Natural killer cell treated with Interleukin-12 subunit alpha and Interleukin-12 subunit beta and Interleukin-15 and Interleukin-18, amount 100 ng/mL, for 72 hours (primary cell): ENCODE measurements at regions not wholly inside any gene's neighbourhood (a gene's known extent, or its start where the extent isn't known, plus 50 kb on each side); places are given as distances from the start of the nearest gene placed in this dataset.

ENCODE experiments used
- ATAC-seq, 2 donors: fragments of 150-1000 bp; cut with Tn5 transposase in 1 of 2; sonication (Bioruptor Pico), chemical (Tn5 transposase) in 1 of 2; 2 replicates each; pipeline ENCODE4 v1.10.0; 2021
- DNase-seq: peaks from one replicate; pipeline ENCODE4 v3.0.0; 2022; ENCODE audit warnings: low spot score
- H3K27ac Mint-ChIP-seq, 2 donors: 1 replicate in 1 of 2; 2 replicates in 1 of 2; pipeline ENCODE4 v1.8.0; 2022; ENCODE audit warnings: mixed read lengths in 2 of 2, mild to moderate bottlenecking in 1 of 2, moderate library complexity in 1 of 2
- H3K27me3 Mint-ChIP-seq, 2 donors: 1 replicate in 1 of 2; 2 replicates in 1 of 2; pipeline ENCODE4 v1.8.0; 2022; ENCODE audit warnings: mixed read lengths in 2 of 2
- H3K36me3 Mint-ChIP-seq: one replicate; pipeline ENCODE4 v1.8.0; 2022; ENCODE audit warnings: mixed read lengths
- H3K4me1 Mint-ChIP-seq, 2 donors: 1 replicate in 1 of 2; 2 replicates in 1 of 2; pipeline ENCODE4 v1.8.0; 2022; ENCODE audit warnings: low read depth in 2 of 2, mixed read lengths in 2 of 2, mild to moderate bottlenecking in 1 of 2
- H3K4me3 Mint-ChIP-seq: one replicate; pipeline ENCODE4 v1.8.0; 2022; ENCODE audit warnings: mixed read lengths
- H3K9me3 Mint-ChIP-seq: 2 replicates; pipeline ENCODE4 v1.8.0; 2022; ENCODE audit warnings: mixed read lengths

DNA sequence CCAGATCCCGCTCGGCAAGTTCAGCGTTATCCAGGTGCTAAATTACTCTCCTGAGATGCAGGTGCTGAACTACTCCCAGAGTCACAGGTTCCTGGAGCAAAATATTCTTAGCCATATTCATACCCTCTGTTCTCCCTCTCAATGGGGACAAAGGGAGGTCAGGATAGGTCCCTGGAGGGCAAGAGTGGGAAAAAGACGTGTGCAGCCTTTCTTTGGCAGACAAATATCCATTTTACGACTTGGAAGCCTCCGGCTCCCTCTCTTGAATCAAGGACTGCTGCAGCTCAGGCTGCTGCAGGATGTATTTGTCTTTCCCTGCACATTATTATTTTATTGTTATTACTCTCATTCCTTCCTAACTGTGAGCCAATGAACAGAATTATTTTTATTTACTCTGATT lies 590.2 kb downstream of the NR2F1-AS1 start:
- Mint-ChIP-seq H3K27me3 (no peaks in the 10 kb centered on the region), H3K27ac (no peak overlapping the region), H3K9me3 (peaks cover 16% of the 10 kb centered on the region), H3K36me3 (no peaks in the 10 kb centered on the region), H3K4me3 (no peak overlapping the region), H3K4me1 (no peaks in the 10 kb centered on the region)
- DNase-seq = no peak
- no peak for ATAC-seq

DNA sequence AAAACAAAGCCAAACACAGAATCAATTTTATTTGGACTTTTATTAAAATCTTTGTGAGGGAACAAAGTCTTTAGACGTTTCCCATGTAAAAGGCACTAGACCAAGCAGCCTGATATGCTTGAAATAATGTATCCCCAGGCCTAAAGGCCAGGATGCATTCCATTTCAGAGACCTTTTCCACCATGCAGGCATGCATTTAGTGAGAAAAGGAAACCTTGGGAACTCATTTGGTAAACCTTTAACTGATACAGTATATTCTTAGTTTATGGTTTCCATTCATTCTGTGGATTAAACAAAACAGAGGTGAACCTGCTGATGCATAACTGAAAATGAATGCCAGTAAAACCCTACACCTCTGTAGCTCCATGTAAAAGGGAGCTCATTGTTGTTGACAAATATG lies 600.0 kb downstream of the NR2F1-AS1 start:
- Mint-ChIP-seq H3K4me1 (no peaks in the 10 kb centered on the region), H3K36me3 (no peaks in the 10 kb centered on the region), H3K27me3 (no peaks in the 10 kb centered on the region), H3K4me3 (no peak overlapping the region), H3K27ac (no peak overlapping the region), H3K9me3 (peaks cover 21% of the 10 kb centered on the region)
- no peak for DNase-seq
- no peak for ATAC-seq

DNA sequence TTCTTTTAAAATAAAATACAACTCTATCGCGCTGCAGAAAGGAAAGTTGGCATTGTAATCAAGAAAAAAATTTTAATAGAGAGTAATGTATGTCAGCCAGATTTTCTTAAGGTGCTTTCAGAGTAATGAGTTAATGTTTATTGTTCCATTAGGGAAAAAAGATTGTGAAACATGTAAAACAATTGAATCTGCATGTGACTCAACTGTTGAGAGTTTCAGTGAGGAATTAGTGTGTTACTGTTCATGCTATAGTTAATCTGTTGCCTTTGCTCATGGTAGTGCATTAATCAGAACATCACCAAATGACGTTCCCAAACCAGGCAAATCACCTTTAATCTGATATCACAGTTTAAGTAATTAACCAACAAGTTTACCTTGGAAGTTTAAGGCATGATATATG lies 600.5 kb downstream of the NR2F1-AS1 start:
- peaks cover 21% of the 10 kb centered on the region for H3K9me3 Mint-ChIP-seq
- no peak overlapping the region for H3K27ac Mint-ChIP-seq
- H3K4me1 Mint-ChIP-seq = no peaks in the 10 kb centered on the region
- no peaks in the 10 kb centered on the region for H3K27me3 Mint-ChIP-seq
- H3K4me3 Mint-ChIP-seq = no peak overlapping the region
- DNase-seq (no peak), ATAC-seq (no peak)
- no peaks in the 10 kb centered on the region for H3K36me3 Mint-ChIP-seq

DNA sequence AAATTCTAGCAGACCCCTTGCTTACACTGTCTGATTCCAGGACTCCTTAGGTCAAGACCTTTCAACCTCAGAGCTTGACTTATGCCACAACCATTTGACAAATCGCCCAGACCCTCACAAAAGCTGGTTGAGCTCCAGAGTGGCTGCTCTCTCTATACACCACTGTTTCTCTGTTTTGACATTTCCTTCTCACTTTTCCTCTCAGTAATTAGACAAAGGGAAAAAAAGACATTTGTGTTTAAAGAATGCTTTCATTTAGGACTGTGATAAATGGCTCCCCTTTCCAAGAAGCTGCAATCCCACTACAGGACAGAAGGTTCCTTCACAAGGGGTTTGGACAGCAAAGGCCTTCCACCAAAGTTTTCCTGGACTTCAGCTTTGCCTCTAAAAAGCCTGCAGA lies 601.3 kb downstream of the NR2F1-AS1 start:
- no peak for DNase-seq
- H3K9me3 Mint-ChIP-seq = peaks cover 20% of the 10 kb centered on the region
- H3K4me1 Mint-ChIP-seq = no peaks in the 10 kb centered on the region
- H3K4me3 Mint-ChIP-seq = no peak overlapping the region
- no peaks in the 10 kb centered on the region for H3K36me3 Mint-ChIP-seq
- no peaks in the 10 kb centered on the region for H3K27me3 Mint-ChIP-seq
- no peak for ATAC-seq
- no peak overlapping the region for H3K27ac Mint-ChIP-seq

DNA sequence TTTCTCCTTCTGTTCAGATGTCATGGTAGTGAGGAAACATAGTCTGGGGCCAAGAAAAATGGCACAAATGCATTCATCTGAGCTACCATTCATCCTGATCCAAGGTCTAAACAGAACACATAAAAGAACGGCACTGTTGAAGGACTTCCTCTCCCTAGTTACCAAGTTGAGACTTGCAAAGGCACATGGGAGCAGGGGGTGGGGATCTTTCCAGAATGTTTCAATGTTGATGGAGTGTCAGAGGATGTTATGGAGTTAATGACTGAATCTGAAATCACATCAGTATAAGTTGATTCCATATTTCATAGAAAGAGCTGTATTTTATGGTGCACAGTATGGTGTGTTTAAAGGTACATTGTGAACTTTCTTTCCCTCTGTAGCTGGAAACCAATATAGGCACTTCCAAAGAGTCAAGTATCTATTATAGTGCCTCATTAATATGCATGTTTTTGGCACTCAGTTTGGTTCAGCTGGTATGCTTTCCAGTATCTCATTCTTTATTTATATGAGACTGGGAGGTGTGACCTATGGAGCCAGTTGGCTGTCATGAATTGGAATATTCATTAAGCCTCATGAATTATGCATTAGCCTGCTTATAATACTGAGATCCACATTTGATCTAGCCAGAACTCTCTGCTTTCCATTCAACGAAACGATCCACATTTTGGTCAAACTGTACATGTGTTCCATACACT lies 603.0 kb downstream of the NR2F1-AS1 start:
- no peaks in the 10 kb centered on the region for H3K4me1 Mint-ChIP-seq
- H3K4me3 Mint-ChIP-seq = no peak overlapping the region
- peaks cover 9% of the 10 kb centered on the region for H3K9me3 Mint-ChIP-seq
- no peak for ATAC-seq
- DNase-seq = no peak
- no peaks in the 10 kb centered on the region for H3K27me3 Mint-ChIP-seq
- H3K36me3 Mint-ChIP-seq = no peaks in the 10 kb centered on the region
- H3K27ac Mint-ChIP-seq = no peak overlapping the region

DNA sequence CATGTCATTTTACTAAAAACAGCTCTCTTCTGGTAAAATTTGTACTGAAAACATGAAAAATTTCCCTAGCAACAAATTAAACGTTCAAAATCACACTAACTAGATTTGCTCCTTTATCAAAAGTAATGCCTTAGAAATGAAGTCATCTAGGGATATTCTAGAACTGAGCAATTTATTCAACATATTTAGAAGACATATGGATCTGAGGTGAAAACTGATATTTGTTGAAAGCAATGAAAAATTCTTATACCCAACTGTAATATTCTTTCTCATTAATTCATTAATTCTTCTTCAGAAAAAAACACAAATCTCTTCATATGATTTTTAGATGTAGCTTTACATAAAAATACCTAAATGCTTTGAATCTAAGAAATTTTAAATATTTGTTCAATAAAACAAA lies 604.9 kb downstream of the NR2F1-AS1 start:
- Mint-ChIP-seq H3K4me3 (no peak overlapping the region), H3K9me3 (peaks cover 9% of the 10 kb centered on the region), H3K27ac (no peak overlapping the region), H3K4me1 (no peaks in the 10 kb centered on the region), H3K36me3 (peaks cover 3% of the 10 kb centered on the region), H3K27me3 (no peaks in the 10 kb centered on the region)
- ATAC-seq (no peak), DNase-seq (no peak)

DNA sequence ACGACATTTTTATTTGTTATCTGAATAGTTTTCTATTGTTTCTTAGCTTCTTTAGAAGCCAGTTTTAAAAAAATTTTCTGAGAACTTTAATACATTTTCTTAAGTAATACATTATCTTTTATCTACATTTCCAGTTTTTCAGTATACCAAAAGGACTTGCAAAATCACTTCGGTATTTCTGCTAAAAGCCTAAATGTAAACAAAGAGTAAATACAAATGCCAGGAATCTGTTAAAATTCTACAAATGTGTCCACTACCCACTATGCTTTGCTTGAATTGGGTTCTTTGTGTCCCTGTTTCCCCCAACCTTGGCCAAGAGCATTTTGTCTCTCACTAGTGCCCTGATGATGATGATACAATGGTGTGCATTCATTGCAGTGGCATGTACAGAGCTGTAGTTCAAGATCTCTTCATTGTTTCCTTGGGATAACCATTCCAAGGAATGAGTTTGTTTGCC lies 611.2 kb downstream of the NR2F1-AS1 start:
- Mint-ChIP-seq H3K36me3 (peaks cover 5% of the 10 kb centered on the region), H3K9me3 (peaks cover 10% of the 10 kb centered on the region), H3K27me3 (no peaks in the 10 kb centered on the region), H3K4me3 (no peak overlapping the region), H3K4me1 (no peaks in the 10 kb centered on the region), H3K27ac (no peak overlapping the region)
- DNase-seq (no peak), ATAC-seq (no peak)

DNA sequence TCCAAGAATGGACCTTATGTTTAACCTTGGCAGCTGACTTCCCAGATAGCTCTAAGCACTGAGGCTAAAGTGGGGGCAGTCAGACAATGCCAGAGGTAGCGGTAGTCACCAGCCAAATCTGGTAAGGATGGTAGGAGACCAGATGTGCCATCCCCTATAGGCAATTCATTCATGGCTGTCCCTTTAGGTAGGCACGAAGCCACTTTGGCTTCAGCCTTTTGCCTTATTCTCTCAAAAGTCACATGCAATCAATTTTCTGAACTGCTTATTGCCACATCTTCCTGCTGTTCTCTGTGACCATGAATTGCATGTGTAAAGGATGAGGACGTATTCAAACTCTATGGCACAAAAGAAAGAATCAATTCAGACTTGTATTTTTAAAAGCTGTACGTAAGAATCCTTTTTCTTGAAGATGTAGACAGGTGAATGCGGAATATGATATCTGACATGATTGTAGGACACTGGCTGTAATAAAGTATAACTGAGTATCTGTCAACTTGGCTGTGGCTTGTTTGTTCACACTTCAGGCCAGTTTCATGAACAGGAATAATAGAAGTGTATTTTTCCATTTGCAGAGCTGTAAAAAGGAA lies 611.7 kb downstream of the NR2F1-AS1 start:
- Mint-ChIP-seq H3K9me3 (peaks cover 10% of the 10 kb centered on the region), H3K36me3 (peaks cover 5% of the 10 kb centered on the region)
- no peak for ATAC-seq

DNA sequence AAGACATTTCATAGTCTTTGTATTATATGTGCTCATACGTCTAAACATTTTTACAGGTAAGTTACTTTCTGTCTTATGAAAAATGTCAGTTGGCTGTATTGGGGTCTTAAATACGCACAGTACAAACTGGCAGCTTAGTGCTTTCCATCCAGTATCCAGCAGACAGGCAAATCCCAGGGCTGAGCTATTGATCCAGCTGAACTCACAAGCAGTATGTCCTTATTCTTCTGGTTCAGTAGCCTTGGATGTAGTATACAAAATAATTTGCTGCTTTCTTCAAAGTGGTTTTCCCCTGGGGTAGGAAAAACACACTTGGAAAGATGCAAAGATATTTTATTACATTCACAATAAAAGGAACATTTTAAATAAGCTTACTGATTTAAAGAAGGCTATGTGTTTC lies 617.2 kb downstream of the NR2F1-AS1 start:
- no peak for ATAC-seq
- Mint-ChIP-seq H3K4me3 (no peak overlapping the region), H3K27ac (no peak overlapping the region), H3K4me1 (no peaks in the 10 kb centered on the region), H3K9me3 (peaks cover 13% of the 10 kb centered on the region), H3K27me3 (no peaks in the 10 kb centered on the region), H3K36me3 (no peaks in the 10 kb centered on the region)
- DNase-seq = no peak

More for the DNA sequence above, 611.7 kb downstream of the NR2F1-AS1 start:
- Mint-ChIP-seq H3K27me3 (no peaks in the 10 kb centered on the region), H3K4me1 (no peaks in the 10 kb centered on the region), H3K4me3 (no peak overlapping the region), H3K27ac (no peak overlapping the region)
- DNase-seq = no peak

DNA sequence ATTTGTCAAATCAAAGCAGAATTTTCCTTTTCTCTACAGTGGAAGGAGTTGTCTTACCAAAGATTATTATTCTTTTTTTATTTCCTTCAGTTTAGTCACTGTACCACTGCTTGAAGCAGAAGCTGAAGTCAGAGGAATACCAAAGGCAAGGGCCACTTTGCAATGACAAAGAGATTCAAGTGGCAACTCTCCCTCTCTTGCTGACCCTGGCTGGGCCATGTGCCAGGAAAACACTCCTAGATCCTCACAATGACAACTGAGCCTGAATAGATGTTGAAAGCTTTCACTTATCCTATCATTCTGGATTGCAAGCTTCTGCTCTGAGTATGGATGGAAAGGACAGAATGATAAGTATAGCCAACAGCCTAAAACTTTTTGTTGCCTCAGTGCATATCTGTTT lies 618.3 kb downstream of the NR2F1-AS1 start:
- H3K4me1 Mint-ChIP-seq = no peaks in the 10 kb centered on the region
- no peak for ATAC-seq
- H3K36me3 Mint-ChIP-seq = no peaks in the 10 kb centered on the region
- DNase-seq = no peak
- H3K27ac Mint-ChIP-seq = no peak overlapping the region
- no peaks in the 10 kb centered on the region for H3K27me3 Mint-ChIP-seq
- H3K9me3 Mint-ChIP-seq = peaks cover 14% of the 10 kb centered on the region
- no peak overlapping the region for H3K4me3 Mint-ChIP-seq

DNA sequence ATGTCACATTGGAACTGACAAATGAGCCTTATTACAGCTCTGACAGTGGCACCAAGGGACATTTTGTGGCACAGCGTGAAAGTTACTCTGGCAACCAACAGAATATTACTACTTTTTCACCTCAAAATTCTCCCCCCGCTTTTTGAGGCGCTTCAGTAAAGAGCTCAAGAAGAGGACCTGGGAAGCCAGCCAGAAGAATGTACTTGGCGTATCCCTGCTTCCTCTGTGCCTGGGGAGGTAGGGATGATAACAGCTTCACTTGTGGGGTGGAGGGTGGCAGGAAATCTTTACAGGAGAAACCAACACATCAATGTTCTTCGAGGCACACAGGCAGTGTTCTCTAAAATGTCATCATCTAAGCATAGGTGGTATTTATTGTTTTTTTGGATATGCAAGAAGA lies 624.1 kb downstream of the NR2F1-AS1 start:
- no peaks in the 10 kb centered on the region for H3K27me3 Mint-ChIP-seq
- peaks cover 12% of the 10 kb centered on the region for H3K36me3 Mint-ChIP-seq
- ATAC-seq (no peak), DNase-seq (no peak)
- no peak overlapping the region for H3K27ac Mint-ChIP-seq
- no peak overlapping the region for H3K4me3 Mint-ChIP-seq
- H3K9me3 Mint-ChIP-seq = peaks cover 27% of the 10 kb centered on the region
- H3K4me1 Mint-ChIP-seq = no peaks in the 10 kb centered on the region

DNA sequence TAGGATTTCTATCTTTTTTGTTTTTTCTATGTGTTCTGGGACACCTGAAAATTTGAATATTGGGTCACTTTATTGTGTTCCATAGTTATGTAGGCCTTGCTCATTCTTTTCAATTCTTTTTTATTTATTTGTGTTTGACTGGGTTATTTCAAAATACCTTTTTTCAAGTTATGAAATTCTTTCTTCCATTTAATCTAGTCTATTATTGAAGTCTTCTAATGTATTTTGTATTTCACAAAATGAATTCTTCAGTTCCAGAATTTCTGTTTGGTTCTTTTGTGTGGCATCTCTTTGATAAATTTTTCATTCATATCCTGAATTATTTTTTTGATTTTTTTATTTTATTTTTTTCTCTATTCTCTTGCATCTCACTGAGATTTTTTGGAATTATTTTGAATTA lies 628.8 kb downstream of the NR2F1-AS1 start:
- Mint-ChIP-seq H3K4me3 (no peak overlapping the region), H3K27me3 (no peaks in the 10 kb centered on the region), H3K36me3 (peaks cover 12% of the 10 kb centered on the region), H3K9me3 (peaks cover 30% of the 10 kb centered on the region), H3K27ac (no peak overlapping the region), H3K4me1 (no peaks in the 10 kb centered on the region)
- DNase-seq = no peak
- ATAC-seq = no peak

DNA sequence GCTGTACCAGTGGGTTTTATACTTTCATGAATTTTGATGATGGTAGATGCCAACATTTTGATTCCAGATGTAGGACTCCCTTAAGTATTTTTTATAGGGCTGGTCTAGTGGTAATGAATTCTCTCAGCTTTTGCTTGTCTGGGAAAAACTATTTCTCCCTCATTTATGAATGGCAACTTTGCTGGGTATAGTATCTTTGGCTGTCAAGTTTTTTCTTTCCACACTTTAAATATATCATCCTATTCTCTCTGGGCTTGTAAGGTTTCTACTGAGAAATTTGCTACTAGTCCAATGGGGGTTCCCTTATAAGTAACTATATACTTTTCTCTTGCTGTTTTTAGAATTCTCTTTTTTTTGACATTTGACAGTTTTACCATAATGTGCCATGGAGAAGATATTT lies 629.3 kb downstream of the NR2F1-AS1 start:
- peaks cover 12% of the 10 kb centered on the region for H3K36me3 Mint-ChIP-seq
- H3K27ac Mint-ChIP-seq = no peak overlapping the region
- H3K9me3 Mint-ChIP-seq = peaks cover 32% of the 10 kb centered on the region
- H3K4me1 Mint-ChIP-seq = no peaks in the 10 kb centered on the region
- no peak overlapping the region for H3K4me3 Mint-ChIP-seq
- ATAC-seq (no peak), DNase-seq (no peak)
- no peaks in the 10 kb centered on the region for H3K27me3 Mint-ChIP-seq

DNA sequence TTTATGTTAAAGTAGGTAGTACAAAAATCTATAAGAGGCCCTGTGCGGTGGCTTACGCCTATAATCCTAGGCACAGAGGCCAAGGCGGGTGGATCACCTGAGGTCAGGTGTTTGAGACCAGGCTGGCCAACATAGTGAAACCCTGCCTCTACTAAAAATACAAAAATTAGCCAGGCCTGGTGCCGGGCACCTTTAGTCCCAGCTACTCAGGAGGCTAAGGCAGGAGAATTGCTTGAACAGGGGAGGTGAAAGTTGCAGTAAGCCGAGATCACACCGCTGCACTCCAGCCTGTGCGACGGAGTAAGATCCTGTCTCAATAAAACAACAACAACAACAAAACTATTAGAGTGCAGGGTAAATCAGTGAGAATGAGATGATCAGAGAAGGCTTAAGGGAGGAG lies 634.5 kb downstream of the NR2F1-AS1 start:
- Mint-ChIP-seq H3K36me3 (no peaks in the 10 kb centered on the region), H3K4me3 (no peak overlapping the region), H3K4me1 (no peaks in the 10 kb centered on the region), H3K27me3 (no peaks in the 10 kb centered on the region), H3K27ac (no peak overlapping the region), H3K9me3 (peaks cover 18% of the 10 kb centered on the region)
- ATAC-seq = no peak
- DNase-seq = no peak

DNA sequence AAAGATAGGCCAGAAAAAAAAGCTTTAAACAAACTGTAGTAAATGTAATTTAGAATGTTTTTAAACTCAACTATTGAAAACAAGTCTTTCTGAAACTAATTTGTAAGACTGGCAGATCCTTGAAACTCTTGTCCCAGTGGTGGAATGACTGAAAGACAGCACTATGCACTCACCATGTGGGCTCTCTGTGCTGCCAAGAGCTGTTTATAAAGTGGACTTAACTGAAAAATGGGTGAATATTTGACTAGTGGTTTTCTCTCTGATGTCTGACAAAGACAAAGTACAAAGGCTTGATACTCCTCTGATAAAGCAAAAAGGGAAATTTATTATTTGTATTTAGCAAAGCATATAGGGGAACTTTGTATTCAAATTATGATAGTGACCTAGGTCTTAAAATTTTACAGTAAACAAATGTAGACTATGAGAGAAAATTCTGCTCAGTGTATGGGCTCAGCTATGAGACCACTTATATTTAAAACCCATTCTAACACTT lies 635.4 kb downstream of the NR2F1-AS1 start:
- Mint-ChIP-seq H3K4me3 (no peak overlapping the region), H3K36me3 (no peaks in the 10 kb centered on the region), H3K4me1 (no peaks in the 10 kb centered on the region), H3K27ac (no peak overlapping the region), H3K27me3 (no peaks in the 10 kb centered on the region), H3K9me3 (peaks cover 18% of the 10 kb centered on the region)
- DNase-seq (no peak), ATAC-seq (no peak)
